ENCODE measurements at regions not wholly inside any gene's neighbourhood (a gene's known extent, or its start where the extent isn't known, plus 50 kb on each side); places are given as distances from the start of the nearest gene placed in this dataset.
"Not testable (repeated sequence)": the region's sequence is repeated elsewhere in the genome, so short reads cannot be mapped to it uniquely, and the experiment has no call there.

DNA sequence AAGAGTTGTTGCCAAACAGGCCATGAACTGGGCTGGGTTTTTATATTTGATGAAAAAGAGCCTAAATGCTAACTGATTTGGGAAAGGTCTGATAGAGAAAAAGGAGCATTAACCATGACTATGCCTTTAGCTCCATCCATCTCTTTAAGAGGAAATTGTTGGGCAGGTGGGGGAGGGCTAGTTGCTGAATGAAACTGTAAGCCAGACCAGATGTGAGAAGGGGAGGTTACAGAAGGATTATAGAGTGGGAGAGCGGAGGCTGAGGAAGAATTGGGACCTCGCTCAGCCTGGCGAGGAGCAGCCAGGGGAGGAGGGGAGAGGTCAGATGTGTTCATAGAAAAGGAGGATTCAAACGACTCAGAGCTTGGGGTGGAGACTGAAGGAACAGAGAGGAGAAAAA, 74.9 kb upstream of the OTUD4 start:
- not testable (repeated sequence) for DNase-seq (ENCODE audit: low read depth in 3 of 3, low spot score in 2 of 3)

DNA sequence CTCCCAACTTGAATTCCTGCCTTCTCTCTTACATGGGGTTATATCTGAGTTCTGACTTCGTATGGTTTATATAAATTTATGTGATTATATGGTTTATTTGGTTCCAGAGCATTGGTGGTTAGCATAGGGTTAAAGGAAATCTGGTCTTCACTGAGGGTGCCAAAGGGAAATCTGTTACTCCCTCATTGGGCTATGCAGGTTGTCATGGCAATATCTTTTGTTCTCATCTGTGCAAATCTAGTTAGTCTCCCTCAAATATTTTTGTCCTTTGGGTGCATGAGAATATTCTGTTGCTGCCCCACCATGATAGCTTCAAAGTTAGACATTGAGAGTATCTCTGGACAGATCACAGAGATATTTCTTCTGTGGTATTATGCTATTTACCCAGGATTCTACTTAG, 71.8 kb upstream of the OTUD4 start:
- DNase-seq (ENCODE audit: low read depth in 3 of 3, low spot score in 2 of 3) = no peak

DNA sequence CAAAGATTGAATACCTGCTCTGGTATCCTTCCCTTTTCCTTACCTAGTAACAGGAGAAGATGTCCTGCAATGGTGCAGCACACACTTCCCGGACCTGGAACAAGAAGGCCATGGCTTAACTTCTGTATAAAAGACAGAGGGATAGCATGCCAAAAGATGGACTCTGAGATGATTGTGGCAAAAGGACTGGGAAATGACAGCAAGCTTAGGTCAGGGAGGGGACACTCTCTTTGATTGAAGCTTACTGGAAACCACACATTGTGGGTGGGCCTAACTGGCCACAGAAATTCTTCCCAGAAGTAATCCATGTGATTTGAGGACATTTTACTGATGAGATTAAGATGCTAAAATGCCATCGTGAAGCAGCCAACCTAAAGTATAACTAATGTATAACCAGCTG, 71.0 kb upstream of the OTUD4 start:
- DNase-seq (ENCODE audit: low read depth in 3 of 3, low spot score in 2 of 3) = no peak

DNA sequence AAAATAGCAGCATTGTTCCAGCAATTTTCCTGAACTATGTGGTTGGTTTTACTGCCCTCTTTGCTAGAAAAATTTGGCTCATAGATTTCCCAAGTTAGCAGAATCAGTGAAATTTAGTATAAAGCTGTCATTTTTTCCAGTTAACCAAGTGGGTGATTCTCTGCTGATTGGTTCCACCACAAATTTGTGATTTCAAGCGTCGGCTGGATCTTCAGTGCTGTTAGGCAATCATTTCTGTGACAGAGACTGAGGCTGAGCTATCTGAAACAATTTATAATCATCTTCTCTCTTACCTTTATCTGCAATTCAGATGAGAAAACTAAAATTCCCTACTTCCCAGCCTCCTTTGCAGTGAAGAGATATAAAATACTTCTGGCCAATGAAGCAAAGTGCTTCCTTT, 68.6 kb upstream of the OTUD4 start:
- DNase-seq (ENCODE audit: low read depth in 3 of 3, low spot score in 2 of 3) = no peak

DNA sequence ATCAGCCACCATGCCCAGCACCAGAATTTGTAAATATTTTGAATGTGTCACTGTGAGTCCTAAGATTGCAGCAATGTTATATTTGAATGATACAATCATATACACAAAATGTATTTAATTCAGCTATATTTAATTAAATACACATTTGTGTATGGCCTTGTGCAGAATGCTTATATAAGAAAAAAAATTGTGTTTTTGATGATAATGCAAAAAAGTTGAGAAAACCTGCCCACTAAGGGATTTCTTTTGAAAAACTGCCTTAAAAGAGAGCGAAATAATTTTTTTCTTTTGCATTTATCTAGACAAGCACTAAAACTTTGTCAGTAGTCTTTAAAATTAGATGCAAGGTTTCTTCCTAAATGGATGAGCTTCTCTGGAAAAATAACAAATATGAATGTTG, 68.1 kb upstream of the OTUD4 start:
- no peak for DNase-seq (ENCODE audit: low read depth in 3 of 3, low spot score in 2 of 3)

DNA sequence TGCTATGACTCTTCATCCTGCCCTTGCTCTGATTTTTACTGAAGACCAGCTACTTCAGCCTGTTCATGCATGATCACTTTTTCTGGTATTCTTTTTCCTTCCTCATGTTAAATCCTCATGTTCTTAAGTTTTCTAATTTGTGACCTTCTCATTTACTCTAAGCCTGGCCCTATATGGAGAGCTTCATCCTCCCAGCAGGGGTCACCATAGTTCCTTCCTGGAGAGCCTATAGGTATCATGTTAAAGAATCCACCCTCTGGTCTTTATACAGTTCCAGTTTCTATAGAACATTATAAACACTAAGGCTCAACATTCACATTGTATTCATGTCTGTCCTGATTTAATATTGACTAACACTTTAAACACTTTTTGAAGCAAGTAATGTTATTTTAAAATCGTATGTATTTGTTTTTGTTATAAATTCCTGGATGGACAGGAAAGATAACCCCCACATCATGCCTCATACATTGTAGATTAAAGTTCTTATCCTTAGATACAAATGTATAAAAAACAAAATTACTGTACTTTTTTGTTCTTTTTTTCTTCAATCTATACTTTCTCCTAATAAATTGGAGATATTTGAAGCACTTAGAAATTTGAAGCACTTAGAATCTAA, 53.8 kb upstream of the OTUD4 start:
- DNase-seq (ENCODE audit: low read depth in 3 of 3, low spot score in 2 of 3) = peak; percentile 40 to 67 (median 59)

DNA sequence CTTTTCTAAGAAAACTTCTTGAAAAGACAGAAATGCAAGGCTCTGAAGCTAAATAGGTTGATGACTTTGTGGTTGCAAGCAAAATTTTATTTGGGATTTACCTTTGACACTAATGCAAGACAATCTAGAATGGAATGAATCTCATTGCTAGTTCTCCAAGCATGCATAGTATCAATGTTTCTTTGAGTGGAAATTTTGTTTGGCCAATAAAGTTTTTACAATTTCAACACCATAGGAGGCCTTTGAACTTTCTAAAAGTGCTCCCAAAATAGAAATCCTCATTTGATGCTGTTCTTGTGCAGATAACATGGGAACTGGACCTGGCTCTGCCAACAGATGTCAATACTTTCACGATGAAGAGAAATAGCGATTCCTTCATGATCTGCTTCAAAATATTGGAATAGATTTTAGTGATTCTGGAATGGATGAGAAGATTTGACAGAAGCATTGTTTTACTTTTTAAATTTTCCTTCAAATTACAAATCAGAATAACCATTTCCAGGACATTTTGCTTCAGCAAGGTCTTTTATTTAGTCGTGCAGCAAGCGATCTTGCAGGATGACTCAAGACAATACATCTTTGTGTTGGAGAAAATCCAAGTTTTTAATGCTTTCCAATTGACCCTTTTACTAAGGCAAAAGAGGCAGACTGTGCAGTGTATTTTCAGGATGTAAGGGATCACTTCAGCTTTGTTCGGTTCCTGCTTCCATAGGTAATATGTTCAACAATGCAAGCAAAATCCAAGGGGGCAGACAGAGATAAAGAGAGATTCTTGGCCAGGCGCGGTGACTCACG, 51.7 kb upstream of the OTUD4 start:
- DNase-seq (ENCODE audit: low read depth in 3 of 3, low spot score in 2 of 3) = no peak

DNA sequence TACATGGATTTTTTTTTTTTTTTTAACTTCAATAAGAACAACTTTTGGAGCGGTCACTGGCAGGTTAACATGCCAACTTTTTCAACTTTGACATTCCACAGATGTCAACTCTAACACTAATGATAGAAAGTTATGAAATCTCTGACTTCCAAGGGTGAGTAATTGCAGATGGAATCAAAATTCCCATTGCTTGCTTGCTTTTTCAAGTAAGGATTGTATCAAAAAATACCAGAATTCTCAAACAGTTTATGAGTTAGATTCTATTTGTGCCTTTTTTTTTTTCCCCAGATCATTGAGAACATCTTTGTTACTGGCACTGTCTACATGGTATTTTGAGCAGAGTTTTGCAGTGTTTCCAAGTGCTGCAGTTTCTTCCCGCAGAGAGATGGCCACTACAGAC, 50.3 kb upstream of the OTUD4 start:
- DNase-seq (ENCODE audit: low read depth in 3 of 3, low spot score in 2 of 3) = no peak

All from right renal cortex interstitium (tissue), 3 donors.